Hippocampal formation (tissue), 2 donors: ENCODE measurements at regions not wholly inside any gene's neighbourhood (a gene's known extent, or its start where the extent isn't known, plus 50 kb on each side); places are given as distances from the start of the nearest gene placed in this dataset.

ENCODE experiments used
- DNase-seq, 2 donors: peaks; one replicate each; lab custom pipeline; 2025; lab: John Stamatoyannopoulos, UW

DNA sequence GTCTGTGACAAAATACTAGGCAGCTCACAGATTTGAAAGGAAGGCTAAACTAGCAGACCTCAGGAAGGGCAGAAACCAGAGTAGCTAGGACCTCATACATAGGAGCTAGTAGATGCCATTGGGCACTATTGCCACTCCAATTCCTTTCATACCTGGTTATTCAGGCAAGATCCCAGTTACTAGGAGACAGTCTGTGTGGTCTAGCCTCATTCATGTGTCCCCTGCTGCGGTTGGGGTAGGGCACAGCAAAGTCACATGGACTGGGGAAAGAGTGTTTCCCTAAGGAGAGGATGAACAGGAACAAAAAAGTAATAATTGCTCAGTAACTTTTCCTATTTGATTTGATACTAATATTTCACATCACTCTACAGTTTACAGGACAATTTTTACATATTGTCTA, 204.6 kb upstream of the HEY2 start:
- DNase-seq, result no peak

DNA sequence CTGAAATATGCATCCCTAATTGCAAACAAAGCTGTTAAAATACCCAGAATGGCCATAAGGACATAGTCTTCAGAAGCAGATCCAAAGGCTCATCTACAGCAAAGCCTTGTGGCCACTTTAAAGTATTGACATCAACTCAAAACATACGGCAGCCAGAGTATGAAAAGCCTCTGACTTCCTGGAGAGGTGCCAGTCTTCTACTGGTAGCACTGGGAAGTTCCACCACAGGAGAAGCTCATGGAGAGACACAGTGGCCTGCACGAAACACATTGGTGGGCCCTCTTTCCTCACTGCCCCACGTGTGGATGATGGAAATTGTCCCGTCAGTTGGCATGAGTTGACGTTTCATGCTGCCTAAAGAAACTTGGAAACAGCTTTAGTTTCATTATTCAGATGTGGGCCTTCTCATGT, 202.6 kb upstream of the HEY2 start:
- no peak for DNase-seq

DNA sequence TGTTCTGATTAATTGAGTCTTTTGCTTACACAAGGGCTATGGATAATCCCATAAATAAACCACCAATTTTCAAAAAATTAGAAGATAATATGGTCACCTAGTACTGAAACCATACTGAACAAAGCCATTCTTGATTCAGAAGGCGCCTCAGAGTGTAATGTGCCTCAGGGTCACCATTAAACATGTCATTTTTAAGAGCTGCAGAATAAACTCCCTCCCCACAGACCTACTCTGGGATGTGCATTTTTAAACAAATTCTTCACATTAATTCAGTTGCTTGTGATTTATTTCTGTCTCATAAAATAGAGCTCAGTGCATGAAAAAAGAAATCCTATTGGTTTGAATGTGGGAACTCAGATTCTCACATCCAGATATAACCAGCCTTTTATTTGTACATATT, 202.1 kb upstream of the HEY2 start:
- no peak for DNase-seq

DNA sequence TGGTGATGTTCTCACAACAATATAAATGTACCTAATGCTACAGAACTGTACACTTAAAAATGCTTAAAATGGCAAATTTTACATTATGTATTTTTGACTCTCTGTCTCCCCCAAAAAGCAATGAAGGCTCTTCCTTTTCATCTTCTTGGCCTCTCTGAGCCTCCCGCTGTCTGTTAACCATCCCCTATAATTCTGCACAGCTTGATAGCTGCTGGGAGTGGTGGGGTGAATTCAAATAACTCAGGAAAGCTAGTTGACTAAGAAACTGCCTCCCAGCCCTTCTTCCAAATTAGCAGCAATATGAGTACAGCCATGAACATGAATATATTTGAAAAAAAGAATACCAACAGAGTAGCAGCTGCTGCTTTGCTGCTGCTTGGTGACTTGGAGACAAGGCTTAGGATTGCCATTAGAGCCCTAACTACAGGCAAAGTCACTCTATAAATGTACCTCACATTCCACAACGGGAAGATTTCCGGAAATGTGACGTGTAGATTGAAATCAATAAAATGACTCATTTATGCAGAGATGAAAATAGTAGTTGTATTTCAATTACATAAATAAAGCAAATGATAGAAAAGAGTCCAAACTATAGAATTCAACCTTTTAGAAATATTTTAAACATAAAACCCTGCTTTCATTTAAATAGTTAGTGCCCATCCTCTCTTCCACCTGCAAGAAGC, 200.1 kb upstream of the HEY2 start:
- DNase-seq, result no peak

DNA sequence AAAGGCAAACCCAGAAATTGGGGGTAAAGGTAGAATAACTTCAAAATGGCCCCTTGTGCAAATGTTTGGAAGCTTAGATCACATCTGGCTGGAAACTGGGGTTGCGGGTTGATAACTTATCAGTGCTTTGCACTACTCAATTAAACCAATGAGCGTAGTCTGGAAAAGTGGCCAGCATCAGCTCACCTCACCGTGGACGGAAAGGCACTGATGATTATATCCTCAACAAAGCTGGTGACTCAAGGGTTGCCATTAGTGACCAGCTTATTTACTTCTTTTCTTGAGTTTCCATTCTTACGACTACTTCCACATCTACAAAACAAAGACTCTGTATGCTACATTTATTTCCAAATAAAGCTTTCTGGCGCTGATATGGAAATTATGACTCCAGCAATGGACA, 198.5 kb upstream of the HEY2 start:
- no peak for DNase-seq

DNA sequence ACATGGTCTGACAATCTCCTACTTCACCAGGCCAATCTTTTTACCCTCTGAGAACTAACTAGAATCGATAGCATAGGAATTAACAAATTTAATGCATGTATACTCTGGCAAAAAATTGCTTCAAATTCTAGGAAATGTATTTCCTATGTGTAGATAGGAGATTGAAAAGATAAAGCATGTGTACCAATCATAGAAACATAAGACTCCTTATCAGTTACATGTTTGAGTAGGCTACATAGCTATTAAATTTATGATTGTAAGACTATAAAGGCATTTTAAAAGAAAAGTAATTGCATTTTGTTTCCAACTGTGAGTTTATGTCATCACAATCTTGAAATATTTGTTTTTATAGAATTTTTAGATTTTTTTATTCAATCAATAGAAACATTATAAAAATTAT, 196.6 kb upstream of the HEY2 start:
- DNase-seq, result no peak

DNA sequence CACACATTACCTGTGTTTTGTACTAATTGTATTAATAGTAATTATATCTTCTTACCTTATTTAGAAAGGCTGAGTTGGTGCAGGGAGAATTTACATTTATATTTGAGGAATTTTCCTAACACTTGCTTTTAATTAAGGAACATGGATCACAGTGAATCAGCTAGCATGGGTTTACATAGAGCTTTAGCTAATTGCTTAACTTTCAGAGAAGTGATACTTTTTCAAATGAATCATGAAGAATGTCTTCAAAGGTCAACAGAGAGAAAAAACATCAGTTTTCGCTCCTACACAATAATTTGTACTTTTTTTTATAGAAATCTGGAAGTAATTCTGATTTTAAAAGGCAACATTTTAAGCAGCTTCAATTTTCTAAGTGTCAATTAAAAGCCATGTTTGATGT, 195.0 kb upstream of the HEY2 start:
- no peak for DNase-seq

DNA sequence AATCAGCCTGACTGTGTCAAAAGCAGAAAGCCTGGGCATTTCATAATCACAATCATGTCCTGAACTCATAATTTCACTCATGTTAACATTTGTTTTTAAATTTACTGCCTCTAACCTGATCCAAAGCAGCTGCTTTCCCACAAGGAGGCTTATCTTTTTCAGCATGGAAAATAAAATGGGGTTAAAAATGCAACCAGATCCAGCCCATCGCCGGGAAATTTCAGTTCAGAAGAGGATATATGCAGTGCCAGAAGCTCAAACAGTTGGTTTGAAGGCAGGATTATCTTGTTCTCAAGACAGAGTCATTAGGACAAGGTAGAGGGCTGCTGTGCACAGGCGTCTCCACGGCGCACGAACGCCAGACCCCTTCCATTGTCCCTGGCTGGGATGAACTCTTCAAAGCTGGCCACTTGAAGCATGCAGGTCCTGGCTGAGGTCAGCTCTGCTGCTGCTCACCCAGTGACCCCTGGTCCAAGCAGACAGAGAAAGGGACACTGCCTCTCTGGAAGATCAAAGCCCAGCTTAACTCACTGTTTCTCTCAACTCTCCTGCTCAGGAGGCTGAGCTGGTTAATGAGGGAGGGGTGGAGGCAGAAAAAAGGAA, 191.1 kb upstream of the HEY2 start:
- no peak for DNase-seq

DNA sequence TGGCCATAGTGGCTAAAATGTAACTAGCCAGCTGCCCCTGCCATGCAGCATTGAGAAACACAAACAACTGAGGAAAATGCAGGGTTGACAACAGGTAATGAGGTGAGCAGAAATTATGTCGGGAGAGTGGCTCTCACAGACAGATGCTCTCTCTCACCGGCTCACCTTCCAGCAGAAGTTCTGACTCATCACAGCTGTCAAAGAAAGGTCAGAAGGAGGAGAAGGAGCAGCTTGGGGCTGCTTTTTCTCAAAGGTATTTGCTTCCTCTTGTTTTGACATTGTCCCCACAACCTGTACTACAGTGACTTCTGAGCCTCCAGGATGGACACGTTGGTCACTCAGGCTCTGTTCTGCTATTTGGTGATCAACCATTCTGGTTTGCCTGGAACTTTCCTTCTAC, 190.5 kb upstream of the HEY2 start:
- DNase-seq, result no peak

DNA sequence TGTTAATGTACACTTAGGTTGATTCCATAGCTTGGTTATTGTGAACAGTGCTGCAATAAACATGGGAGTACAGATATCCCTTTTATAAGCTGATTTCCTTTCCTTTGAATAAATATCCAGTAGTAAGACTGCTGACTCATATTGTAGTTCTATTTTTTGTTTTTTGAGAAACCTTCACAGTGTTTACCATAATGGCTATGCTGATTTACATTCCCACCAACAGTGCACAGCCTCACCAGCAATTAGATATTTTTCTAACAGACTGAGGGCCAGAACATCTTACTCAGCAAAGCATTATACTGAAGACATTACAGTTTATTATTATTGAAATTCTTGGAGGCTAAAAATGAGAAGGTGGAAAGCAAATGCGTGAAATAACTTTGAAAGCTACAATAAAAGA, 187.3 kb upstream of the HEY2 start:
- DNase-seq, result no peak

DNA sequence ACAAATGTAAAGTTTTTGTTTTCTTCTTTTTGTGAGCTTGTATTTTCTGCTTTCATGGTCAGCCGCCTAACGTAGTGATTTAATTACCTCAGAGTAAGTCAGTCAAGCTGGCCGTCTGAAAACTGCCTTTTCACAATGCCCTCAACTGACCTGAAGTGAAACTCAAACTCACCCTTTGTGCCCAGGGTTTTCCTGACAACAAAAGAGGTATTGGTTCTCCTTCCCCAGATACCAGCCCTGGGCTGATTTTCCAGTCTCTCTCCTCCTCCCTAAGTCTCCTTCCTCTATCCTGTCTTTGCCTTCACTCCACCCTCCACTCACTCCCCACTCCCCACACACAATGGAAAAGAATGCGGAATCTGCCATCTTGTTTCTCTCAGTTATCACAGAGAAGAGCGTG, 184.5 kb upstream of the HEY2 start:
- no peak for DNase-seq

DNA sequence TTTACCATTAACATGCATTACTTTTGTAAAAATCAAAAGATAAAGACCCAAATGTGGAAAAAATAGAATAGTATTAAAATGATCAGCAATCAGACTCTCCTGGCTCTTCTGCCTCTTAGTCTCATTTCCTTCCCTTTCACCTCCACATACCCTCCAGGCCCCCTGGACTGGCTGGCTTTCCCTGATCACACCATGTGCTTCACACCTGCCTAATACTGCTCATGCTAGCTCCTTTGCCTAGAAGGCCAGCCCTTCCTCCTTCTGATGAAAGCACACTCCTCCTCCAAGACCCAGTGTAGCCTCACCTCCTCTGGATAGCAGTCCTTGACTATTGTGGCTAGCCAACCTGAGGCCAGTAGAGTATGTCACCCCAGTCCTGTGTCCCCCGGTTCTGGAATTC, 182.0 kb upstream of the HEY2 start:
- no peak for DNase-seq

DNA sequence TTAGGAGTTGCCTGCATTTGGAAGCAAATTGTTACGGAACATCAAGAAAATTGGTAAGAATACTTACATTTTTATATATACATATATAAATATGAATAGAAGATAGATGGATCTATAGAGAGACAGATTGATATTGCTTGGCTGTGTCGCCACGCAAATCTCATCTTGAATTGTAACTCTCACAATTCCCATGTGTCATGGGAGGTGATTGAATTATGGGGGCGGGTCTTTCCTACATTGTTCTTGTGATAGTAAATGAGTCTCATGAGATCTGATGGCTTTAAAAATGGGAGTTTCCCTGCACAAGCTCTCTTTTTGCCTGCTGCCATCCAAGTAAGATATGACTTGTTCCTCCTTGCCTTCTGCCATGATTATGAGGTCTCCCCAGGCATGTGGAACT, 180.8 kb upstream of the HEY2 start:
- no peak for DNase-seq

DNA sequence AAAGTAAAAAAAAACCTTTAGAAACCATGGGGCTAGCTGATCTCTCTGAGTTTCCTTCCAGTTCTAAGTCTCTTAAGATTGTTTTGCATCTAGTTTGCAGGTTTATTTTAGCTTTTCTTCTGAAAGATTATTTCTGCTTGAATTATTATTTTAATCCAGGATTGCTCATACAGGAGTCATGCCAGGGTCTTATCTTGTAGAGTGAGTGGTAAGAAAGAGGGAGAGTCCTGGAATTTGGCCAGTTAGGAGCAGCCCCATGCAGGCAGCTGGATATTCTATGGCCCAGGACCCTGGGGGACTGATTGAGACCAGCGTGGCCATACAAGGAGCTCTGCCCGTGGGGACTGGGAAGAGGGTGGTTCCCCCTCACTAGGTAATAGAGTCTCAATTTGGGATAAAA, 178.9 kb upstream of the HEY2 start:
- DNase-seq, result no peak

DNA sequence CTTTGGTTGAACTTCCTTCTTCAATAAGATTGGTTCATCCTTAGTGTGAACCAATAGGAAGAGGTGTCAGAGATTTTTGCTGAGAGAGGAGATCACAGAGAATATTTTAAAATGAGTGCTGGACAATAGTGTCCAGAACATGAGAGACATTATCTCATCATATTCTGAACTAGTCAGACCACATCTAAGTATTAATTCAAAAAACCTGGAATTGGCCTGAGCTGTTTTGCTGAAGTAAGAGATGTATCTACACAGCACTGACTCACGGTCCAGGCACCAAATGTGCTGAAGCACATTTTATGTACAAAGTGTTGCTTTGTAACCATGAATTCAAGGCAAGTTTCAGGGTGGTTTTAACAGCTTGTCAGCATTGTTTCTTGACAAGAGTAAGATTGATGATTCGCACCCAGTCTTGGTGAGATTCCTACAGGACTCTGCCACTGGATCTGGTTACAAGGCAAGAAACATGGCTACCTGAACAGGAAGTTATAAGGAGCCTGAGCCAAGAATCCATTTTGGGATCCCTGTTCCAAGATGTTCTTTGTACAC, 178.2 kb upstream of the HEY2 start:
- no peak for DNase-seq

DNA sequence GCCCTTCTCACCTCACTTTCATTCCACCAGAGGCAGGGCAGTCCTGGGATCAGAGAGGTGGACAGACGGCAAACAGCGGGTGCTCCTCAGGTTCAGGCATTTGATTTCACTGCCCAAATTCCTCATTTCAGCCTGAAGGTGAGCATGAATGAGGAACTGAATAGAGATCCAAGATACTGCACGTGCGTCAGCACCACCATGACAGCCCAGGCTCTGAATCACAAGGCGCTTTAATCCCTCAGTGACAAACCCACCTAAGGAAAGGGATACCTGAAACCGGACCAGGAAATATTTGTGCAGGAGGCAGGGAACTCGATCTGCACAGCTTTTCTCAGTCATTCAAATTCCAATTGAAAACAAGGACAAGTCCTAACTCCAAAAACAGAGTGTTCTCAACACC, 174.8 kb upstream of the HEY2 start:
- DNase-seq, result no peak

DNA sequence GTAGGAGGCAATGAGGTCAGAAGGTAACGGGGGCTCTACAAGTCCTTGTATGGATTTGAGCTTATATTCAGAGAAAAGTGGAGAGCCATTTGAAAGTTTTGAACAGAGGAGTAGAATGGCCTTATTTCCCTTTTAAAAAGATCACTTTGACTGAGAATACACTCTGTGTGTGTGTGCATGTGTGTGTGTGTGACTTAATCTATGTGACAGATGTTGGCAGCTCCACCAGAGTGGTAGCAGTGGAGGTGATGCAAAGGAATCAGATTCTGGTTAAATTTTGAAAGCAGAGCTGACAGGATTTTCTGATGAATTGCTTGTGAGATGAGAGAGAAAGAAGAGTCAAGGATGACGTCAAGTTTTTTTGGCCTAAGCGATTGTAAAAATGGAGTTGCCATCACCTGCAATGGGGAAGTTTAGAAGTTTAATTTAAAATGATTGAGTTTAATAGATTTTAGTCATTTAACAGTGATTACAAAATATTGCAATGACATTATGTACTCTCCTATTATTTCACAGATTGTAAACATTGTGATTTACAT, 172.2 kb upstream of the HEY2 start:
- no peak for DNase-seq

DNA sequence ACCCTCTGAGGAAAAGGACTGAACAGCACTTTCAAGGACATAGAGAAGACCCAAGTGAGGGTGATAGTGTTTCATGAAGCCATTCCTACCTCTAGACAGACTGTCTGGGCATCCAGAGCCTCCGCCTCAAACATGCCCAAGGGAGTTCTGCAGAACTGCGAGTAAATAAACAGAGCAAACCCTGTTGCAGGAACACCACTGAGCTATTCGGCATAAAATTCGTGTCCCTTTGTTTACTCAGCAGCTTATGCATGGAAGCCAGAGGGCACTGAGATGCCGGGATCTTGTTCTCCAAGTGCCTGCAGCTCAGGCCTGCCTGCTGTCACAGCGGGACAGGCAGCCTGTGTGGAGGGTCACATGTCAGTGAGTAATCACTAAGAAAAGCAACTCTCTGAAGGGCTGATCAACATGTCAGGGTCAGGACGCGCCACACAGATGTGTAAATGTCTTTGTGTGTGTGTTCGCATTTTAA, 164.9 kb upstream of the HEY2 start:
- peak; percentile 68 to 79 for DNase-seq

DNA sequence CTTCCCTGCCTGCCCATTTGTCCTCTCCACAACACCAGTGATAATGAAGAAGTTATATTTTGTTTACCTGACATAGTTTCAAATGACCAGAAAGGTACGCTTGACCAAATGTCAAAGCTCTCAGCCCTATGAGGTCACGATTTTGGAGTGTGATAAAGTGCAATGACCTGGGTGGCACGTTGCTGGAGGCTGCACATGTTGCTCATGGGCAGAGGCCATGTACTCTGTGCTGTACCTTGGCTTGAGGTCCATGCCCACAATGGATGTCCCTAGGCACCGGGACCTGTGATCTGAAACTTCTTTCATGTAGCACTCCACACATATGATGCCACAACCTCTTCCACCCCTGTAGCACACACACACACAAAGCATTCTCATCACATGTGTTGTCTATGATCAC, 164.0 kb upstream of the HEY2 start:
- DNase-seq, result no peak

DNA sequence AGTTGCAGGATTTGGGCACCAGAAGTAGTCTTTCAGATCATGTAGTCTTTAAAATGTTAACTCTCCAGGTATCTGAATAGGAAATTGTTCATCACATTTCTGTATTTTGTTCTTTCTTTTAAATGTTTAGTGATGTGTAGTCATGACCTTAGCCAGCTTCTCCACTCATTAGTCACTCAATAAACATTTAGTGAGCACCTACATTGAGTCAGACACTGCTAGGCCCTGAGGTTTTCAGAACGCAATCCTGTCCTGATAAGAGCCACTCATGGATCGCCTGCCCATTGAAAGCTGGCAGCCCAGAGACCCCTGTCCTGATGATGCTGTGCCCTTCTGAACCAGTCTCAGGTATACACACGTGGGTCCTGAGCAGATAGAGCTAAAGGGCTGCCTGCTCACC, 163.4 kb upstream of the HEY2 start:
- no peak for DNase-seq

DNA sequence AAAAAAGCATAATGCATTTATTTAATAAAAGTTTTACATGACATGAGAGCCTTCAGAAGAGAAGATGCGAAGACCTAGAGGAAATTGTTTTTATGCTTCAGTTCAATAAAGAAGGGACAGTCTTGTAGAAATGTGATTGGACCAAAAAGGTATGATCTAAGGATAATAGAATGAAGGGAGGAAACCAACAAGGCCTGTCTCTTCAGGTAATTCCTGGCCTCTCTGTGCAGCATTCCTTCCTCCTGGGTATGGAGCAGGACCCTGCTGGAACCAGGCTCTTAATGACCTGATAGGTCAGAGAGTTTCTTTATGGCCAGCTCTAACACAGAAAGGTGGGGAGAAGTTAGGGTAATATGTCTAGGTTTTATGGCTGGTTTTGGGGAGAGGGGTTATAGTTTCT, 162.8 kb upstream of the HEY2 start:
- no peak for DNase-seq

DNA sequence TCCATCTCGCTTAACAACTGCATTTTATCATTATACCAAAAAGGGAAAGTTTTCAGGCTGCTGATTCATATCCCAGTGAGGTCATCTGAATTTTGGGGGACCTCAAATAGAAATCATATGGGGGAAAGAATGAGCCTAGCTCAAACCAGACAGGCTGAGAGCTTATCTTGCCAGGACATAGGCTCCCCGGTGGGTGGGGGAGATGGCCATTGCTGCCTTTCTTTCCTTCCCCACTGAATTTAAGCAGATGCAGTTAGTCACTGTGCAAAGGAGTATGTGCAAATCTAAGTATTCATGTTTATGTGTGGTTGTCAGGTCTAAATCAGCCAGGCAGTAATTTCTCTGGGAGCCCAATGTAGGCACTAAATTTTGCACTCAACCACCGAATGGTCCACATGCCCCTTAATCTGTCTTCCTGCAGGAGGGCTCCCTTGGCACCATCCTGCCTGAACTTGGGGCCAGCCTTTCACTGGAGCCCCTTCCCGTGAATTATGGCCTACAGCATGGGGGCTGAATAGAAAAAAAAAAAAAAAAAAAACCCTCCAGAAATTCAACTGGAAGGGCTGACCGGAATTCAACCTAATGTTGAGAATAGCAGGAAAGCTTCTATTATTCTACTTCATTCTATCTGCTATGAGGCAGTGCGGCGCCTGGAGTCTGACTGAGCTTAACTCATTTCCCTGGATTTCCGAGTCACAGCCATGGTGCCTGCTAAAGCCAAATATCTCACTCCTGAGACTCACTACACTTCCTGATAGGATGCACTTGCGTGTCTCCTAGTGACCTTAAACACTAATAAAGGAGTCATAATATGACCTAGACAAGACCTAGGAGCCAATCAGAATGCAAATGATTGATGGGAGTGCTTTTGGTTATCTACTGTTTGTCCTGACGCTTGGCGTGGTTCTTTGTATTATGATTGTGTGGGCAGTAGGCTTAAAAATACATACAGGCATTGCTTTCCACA, 161.5 kb upstream of the HEY2 start:
- no peak for DNase-seq
